GM18867 (cell line): ENCODE measurements at regions not wholly inside any gene's neighbourhood (a gene's known extent, or its start where the extent isn't known, plus 50 kb on each side); places are given as distances from the start of the nearest gene placed in this dataset.

ENCODE experiments used
- ATAC-seq: cut with Tn5 transposase; IDR thresholded peaks from one replicate; pipeline ENCODE4 v1.9.1; 2021; ENCODE audit warnings: mild to moderate bottlenecking, moderate library complexity; ENCODE audit not compliant: unreplicated experiment

DNA sequence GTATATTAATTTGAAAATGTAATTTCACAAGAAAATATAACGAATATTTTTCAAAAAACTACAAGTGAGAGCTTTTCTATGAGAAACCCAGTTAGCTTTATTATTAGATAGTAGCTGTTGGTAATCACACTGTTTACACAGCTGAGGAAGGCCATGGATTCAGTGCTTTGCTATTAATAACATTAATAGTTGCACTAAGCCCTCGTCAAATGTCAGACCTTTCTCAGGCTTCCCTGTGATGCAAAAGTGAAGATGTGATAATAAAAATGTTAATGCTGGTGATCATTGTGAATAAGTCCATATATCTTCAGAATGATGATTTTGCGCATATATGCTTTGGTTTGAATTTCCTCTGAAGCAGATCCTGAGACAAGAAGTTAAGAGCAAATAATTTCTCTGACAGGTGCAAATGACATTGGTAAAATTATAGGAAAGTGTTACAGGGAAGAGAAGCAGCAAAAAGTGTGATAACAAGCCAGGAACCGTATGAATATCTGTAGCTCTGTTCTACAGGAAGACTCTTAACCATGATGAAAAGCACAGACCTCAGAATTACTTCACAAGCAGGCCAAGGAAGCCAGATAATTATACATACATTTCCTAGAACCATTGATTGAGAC lies 56.5 kb upstream of the CNTN6 start:
- ATAC-seq, result no peak

- no peak for ATAC-seq
Measured at GRCh38 chr3:1037631-1038030, 55.2 kb upstream of the CNTN6 start.
